ENCODE measurements at regions not wholly inside any gene's neighbourhood (a gene's known extent, or its start where the extent isn't known, plus 50 kb on each side); places are given as distances from the start of the nearest gene placed in this dataset.
"Not testable (repeated sequence)": the region's sequence is repeated elsewhere in the genome, so short reads cannot be mapped to it uniquely, and the experiment has no call there.

DNA sequence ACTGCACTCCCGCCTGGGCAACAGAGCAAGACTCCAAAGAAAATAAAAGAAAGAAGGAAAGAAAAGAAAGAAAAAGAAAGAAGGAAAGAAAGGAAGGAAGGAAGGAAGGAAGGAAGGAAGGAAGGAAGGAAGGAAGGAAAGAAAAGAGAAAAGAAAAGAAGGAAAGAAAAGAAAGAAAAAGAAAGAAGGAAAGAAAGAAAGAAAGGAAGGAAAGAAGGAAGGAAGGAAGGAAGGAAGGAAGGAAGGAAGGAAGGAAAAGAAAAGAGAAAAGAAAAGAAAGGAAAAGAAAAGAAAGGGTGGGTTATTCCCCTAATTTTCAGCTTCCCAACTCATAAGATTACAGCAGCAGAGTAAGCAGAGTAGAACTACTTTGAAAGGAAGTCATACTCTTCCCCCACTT, 64.4 kb downstream of the TMEM200C start:
- H3K36me3 ChIP-seq (ENCODE audit: control insufficient read depth in 2 of 2, insufficient read depth in 2 of 2, low read length in 1 of 2); DNase-seq (ENCODE audit: low read depth in 6 of 9, low spot score in 9 of 9); H3K4me3 ChIP-seq (ENCODE audit: low read length in 2 of 2); H3K9me3 ChIP-seq (ENCODE audit: control insufficient read depth in 2 of 2, insufficient read depth in 1 of 2, low read length in 1 of 2); H3K4me1 ChIP-seq (ENCODE audit: control insufficient read depth in 2 of 2, insufficient read depth in 2 of 2, low read length in 2 of 2); H3K27me3 ChIP-seq (ENCODE audit: control insufficient read depth in 2 of 2, insufficient read depth in 1 of 2, low read length in 1 of 2); H3K27ac ChIP-seq (ENCODE audit: low read depth in 1 of 2, low read length in 1 of 2): not testable (repeated sequence)
- 100% methylated on average over 1 of the region's 1 CpG for WGBS

GRCh38 chr18:5828913-5829312, 66.4 kb downstream of the TMEM200C start:
- H3K9me3 ChIP-seq (ENCODE audit: control insufficient read depth in 2 of 2, insufficient read depth in 1 of 2, low read length in 1 of 2), result no peaks in the 10 kb centered on the region
- WGBS, result 95% methylated on average over 1 of the region's 1 CpG

DNA sequence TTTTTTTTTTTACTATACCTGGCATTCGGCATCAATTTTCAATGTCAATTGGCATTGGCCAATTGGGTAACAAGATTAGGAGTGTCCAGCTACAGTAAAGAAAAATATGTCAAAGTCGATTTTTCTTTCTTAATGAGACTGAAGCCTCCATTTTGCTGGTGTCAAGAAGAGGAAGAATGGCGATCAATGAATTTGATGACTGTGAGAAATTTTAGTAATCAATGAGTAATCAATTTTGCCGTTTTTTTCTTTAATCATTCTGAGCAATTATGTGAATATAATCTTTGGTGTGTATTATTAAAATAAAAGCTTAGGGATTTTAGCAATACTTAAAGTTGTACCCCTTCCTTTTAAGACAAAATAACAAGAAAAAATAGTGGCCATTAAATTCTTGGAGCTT, 69.7 kb downstream of the TMEM200C start:
- Histone ChIP-seq H3K36me3 (ENCODE audit: control insufficient read depth in 2 of 2, insufficient read depth in 2 of 2, low read length in 1 of 2) (no peaks in the 10 kb centered on the region), H3K4me3 (ENCODE audit: low read length in 2 of 2) (no peak overlapping the region), H3K27me3 (ENCODE audit: control insufficient read depth in 2 of 2, insufficient read depth in 1 of 2, low read length in 1 of 2) (no peaks in the 10 kb centered on the region), H3K4me1 (ENCODE audit: control insufficient read depth in 2 of 2, insufficient read depth in 2 of 2, low read length in 2 of 2) (no peaks in the 10 kb centered on the region), H3K27ac (ENCODE audit: low read depth in 1 of 2, low read length in 1 of 2) (no peak overlapping the region), H3K9me3 (ENCODE audit: control insufficient read depth in 2 of 2, insufficient read depth in 1 of 2, low read length in 1 of 2) (no peaks in the 10 kb centered on the region)
- WGBS, result 93% methylated on average over 4 of the region's 4 CpGs
- no peak for DNase-seq (ENCODE audit: low read depth in 6 of 9, low spot score in 9 of 9)

More at GRCh38 chr18:5828913-5829312, 66.4 kb downstream of the TMEM200C start:
- H3K27ac ChIP-seq (ENCODE audit: low read depth in 1 of 2, low read length in 1 of 2), result no peak overlapping the region
- H3K4me1 ChIP-seq (ENCODE audit: control insufficient read depth in 2 of 2, insufficient read depth in 2 of 2, low read length in 2 of 2), result no peaks in the 10 kb centered on the region
- H3K36me3 ChIP-seq (ENCODE audit: control insufficient read depth in 2 of 2, insufficient read depth in 2 of 2, low read length in 1 of 2), result no peaks in the 10 kb centered on the region
- no peaks in the 10 kb centered on the region for H3K27me3 ChIP-seq (ENCODE audit: control insufficient read depth in 2 of 2, insufficient read depth in 1 of 2, low read length in 1 of 2)
- DNase-seq (ENCODE audit: low read depth in 6 of 9, low spot score in 9 of 9), result no peak
- H3K4me3 ChIP-seq (ENCODE audit: low read length in 2 of 2), result no peak overlapping the region

GRCh38 chr18:5824370-5824984, 70.8 kb downstream of the TMEM200C start:
- Histone ChIP-seq H3K27ac (ENCODE audit: low read depth in 1 of 2, low read length in 1 of 2) (no peak overlapping the region), H3K9me3 (ENCODE audit: control insufficient read depth in 2 of 2, insufficient read depth in 1 of 2, low read length in 1 of 2) (no peaks in the 10 kb centered on the region), H3K36me3 (ENCODE audit: control insufficient read depth in 2 of 2, insufficient read depth in 2 of 2, low read length in 1 of 2) (no peaks in the 10 kb centered on the region), H3K4me1 (ENCODE audit: control insufficient read depth in 2 of 2, insufficient read depth in 2 of 2, low read length in 2 of 2) (no peaks in the 10 kb centered on the region), H3K4me3 (ENCODE audit: low read length in 2 of 2) (no peak overlapping the region), H3K27me3 (ENCODE audit: control insufficient read depth in 2 of 2, insufficient read depth in 1 of 2, low read length in 1 of 2) (no peaks in the 10 kb centered on the region)
- 53% methylated on average over 5 of the region's 5 CpGs for WGBS
- DNase-seq (ENCODE audit: low read depth in 6 of 9, low spot score in 9 of 9), result no peak

DNA sequence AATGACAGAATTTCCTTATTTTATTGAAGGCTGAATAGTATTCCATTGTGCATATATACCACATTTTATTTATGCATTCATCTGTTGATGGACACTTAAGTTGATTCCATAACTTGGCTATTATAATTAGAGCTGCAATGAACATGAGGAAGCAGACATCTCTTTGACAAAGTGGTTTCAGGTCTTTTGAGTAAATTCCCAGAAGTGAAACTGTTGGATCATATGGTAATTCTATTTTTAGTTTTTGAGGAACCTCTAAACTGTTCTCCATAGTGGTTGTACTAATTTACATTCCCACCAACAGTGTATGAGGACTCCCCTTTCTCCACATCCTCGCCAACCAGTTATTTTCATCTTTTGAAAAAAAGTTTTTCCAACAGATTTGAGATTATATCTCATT, 77.5 kb downstream of the TMEM200C start:
- Histone ChIP-seq H3K4me1 (ENCODE audit: control insufficient read depth in 2 of 2, insufficient read depth in 2 of 2, low read length in 2 of 2) (no peaks in the 10 kb centered on the region), H3K27ac (ENCODE audit: low read depth in 1 of 2, low read length in 1 of 2) (no peak overlapping the region), H3K9me3 (ENCODE audit: control insufficient read depth in 2 of 2, insufficient read depth in 1 of 2, low read length in 1 of 2) (no peaks in the 10 kb centered on the region), H3K27me3 (ENCODE audit: control insufficient read depth in 2 of 2, insufficient read depth in 1 of 2, low read length in 1 of 2) (no peaks in the 10 kb centered on the region), H3K36me3 (ENCODE audit: control insufficient read depth in 2 of 2, insufficient read depth in 2 of 2, low read length in 1 of 2) (no peaks in the 10 kb centered on the region), H3K4me3 (ENCODE audit: low read length in 2 of 2) (no peak overlapping the region)
- no peak for DNase-seq (ENCODE audit: low read depth in 6 of 9, low spot score in 9 of 9)
- 31% methylated on average over 1 of the region's 1 CpG for WGBS

- 94% methylated on average over 5 of the region's 5 CpGs for WGBS
- DNase-seq (ENCODE audit: low read depth in 6 of 9, low spot score in 9 of 9), result no peak
- no peaks in the 10 kb centered on the region for H3K4me1 ChIP-seq (ENCODE audit: control insufficient read depth in 2 of 2, insufficient read depth in 2 of 2, low read length in 2 of 2)
- no peak overlapping the region for H3K27ac ChIP-seq (ENCODE audit: low read depth in 1 of 2, low read length in 1 of 2)
- H3K27me3 ChIP-seq (ENCODE audit: control insufficient read depth in 2 of 2, insufficient read depth in 1 of 2, low read length in 1 of 2), result no peaks in the 10 kb centered on the region
- H3K36me3 ChIP-seq (ENCODE audit: control insufficient read depth in 2 of 2, insufficient read depth in 2 of 2, low read length in 1 of 2), result no peaks in the 10 kb centered on the region
- H3K4me3 ChIP-seq (ENCODE audit: low read length in 2 of 2), result no peak overlapping the region
- H3K9me3 ChIP-seq (ENCODE audit: control insufficient read depth in 2 of 2, insufficient read depth in 1 of 2, low read length in 1 of 2), result no peaks in the 10 kb centered on the region
Measured at GRCh38 chr18:5806860-5807259, 88.5 kb downstream of the TMEM200C start.

DNA sequence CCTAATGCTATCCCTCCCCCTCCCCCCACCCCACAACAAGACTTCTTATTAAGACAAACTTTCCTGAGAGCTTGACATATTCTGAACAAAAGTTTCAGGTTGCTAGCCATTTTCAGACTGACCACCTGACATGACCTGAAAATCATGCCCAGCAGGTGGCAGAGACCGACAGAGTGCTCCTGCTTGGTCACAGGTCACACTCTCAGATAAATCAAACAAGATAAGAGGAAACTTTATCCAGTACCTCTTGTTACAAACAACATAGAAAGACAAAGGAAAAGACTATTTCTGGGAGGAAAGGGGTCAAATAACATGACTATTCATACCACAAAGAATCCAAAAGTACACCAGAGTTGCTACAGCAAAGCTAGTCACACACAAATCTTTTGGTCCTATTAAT, 107.4 kb downstream of the TMEM200C start:
- Histone ChIP-seq H3K36me3 (ENCODE audit: control insufficient read depth in 2 of 2, insufficient read depth in 2 of 2, low read length in 1 of 2) (no peaks in the 10 kb centered on the region), H3K27me3 (ENCODE audit: control insufficient read depth in 2 of 2, insufficient read depth in 1 of 2, low read length in 1 of 2) (no peaks in the 10 kb centered on the region), H3K4me3 (ENCODE audit: low read length in 2 of 2) (no peak overlapping the region), H3K9me3 (ENCODE audit: control insufficient read depth in 2 of 2, insufficient read depth in 1 of 2, low read length in 1 of 2) (no peaks in the 10 kb centered on the region), H3K27ac (ENCODE audit: low read depth in 1 of 2, low read length in 1 of 2) (no peak overlapping the region), H3K4me1 (ENCODE audit: control insufficient read depth in 2 of 2, insufficient read depth in 2 of 2, low read length in 2 of 2) (no peaks in the 10 kb centered on the region)
- DNase-seq (ENCODE audit: low read depth in 6 of 9, low spot score in 9 of 9), result no peak
- WGBS, result 53% methylated on average over 1 of the region's 1 CpG

- Histone ChIP-seq H3K27me3 (ENCODE audit: control insufficient read depth in 2 of 2, insufficient read depth in 1 of 2, low read length in 1 of 2) (no peaks in the 10 kb centered on the region), H3K27ac (ENCODE audit: low read depth in 1 of 2, low read length in 1 of 2) (no peak overlapping the region), H3K4me3 (ENCODE audit: low read length in 2 of 2) (no peak overlapping the region), H3K36me3 (ENCODE audit: control insufficient read depth in 2 of 2, insufficient read depth in 2 of 2, low read length in 1 of 2) (no peaks in the 10 kb centered on the region), H3K9me3 (ENCODE audit: control insufficient read depth in 2 of 2, insufficient read depth in 1 of 2, low read length in 1 of 2) (no peaks in the 10 kb centered on the region), H3K4me1 (ENCODE audit: control insufficient read depth in 2 of 2, insufficient read depth in 2 of 2, low read length in 2 of 2) (no peaks in the 10 kb centered on the region)
- 53% methylated on average over 2 of the region's 2 CpGs for WGBS
- no peak for DNase-seq (ENCODE audit: low read depth in 6 of 9, low spot score in 9 of 9)
Measured at GRCh38 chr18:5779922-5780321, 115.4 kb downstream of the TMEM200C start.

- Histone ChIP-seq H3K9me3 (ENCODE audit: control insufficient read depth in 2 of 2, insufficient read depth in 1 of 2, low read length in 1 of 2) (no peaks in the 10 kb centered on the region), H3K27me3 (ENCODE audit: control insufficient read depth in 2 of 2, insufficient read depth in 1 of 2, low read length in 1 of 2) (no peaks in the 10 kb centered on the region), H3K27ac (ENCODE audit: low read depth in 1 of 2, low read length in 1 of 2) (no peak overlapping the region), H3K4me1 (ENCODE audit: control insufficient read depth in 2 of 2, insufficient read depth in 2 of 2, low read length in 2 of 2) (no peaks in the 10 kb centered on the region), H3K4me3 (ENCODE audit: low read length in 2 of 2) (no peak overlapping the region), H3K36me3 (ENCODE audit: control insufficient read depth in 2 of 2, insufficient read depth in 2 of 2, low read length in 1 of 2) (no peaks in the 10 kb centered on the region)
- DNase-seq (ENCODE audit: low read depth in 6 of 9, low spot score in 9 of 9), result no peak
- 86% methylated on average over 14 of the region's 14 CpGs for WGBS
Measured at GRCh38 chr18:5772306-5773105, 122.8 kb downstream of the TMEM200C start.

Data from thymus (tissue), 11 donors.